CD4-positive, alpha-beta T cell treated with Interferon gamma for 1 hour (primary cell): ENCODE measurements at regions not wholly inside any gene's neighbourhood (a gene's known extent, or its start where the extent isn't known, plus 50 kb on each side); places are given as distances from the start of the nearest gene placed in this dataset.
"Not testable (repeated sequence)": the region's sequence is repeated elsewhere in the genome, so short reads cannot be mapped to it uniquely, and the experiment has no call there.

Source experiments
- DNase-seq: peaks from one replicate; pipeline ENCODE4 v3.0.0-alpha.2; 2020

DNA sequence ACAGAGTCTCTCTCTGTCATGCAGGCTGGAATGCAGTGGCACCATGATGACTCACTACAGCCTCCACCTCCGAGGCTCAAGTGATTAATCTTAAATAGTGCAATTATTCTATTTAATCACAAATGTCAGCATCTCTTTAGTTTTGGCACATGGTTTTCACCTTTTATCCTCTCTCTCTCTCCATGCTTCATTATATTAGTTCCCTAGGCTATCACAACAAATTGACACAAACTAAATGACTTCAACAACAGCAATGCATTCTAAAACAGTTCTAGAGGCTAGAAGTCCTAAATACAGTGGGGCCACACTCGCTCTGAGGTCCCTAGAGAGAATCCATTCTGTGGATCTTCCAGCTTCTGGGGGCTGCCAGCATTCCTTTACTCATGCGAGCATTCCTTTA is 178.2 kb upstream of the ZNG1F start:
- not testable (repeated sequence) for DNase-seq

DNA sequence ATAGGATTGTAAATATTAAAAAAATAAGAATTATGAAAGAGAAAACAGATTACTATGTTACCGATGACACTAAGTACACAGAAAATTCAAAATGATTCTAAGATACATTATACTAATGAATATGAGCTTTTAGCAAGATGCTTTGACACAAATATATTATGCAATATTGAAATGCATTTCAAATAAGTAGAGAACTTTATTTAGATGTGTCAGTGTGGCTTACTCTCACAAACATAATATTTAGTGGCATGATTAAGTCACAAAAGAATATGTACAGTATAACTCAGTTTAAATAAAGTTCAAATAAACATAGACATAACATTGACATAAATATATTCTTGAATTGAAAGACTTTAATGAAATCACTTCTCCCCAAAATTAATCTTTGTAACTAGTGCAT is 172.7 kb upstream of the ZNG1F start:
- DNase-seq: not testable (repeated sequence)

DNA sequence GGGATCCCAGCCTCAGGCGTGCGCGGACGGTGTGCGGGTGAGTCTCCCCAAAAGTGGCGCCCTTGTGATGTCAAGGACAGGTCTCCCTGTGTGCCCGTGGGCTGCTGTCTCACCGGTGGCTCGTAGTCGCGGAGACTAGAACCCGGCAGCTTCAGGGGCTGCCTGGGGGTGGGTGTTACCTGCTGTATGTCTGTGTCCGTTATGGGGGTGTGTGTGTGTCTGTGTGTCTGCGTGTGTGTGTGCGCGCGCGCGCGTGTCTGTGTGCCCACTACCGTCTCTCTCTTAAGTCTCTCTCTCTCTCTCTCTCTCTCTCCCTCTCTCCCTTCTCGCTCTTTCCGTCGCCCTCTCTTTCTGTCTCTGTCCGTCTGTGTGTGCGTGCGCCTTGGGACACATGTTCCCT is 170.0 kb upstream of the ZNG1F start:
- DNase-seq: peak; percentile 64

DNA sequence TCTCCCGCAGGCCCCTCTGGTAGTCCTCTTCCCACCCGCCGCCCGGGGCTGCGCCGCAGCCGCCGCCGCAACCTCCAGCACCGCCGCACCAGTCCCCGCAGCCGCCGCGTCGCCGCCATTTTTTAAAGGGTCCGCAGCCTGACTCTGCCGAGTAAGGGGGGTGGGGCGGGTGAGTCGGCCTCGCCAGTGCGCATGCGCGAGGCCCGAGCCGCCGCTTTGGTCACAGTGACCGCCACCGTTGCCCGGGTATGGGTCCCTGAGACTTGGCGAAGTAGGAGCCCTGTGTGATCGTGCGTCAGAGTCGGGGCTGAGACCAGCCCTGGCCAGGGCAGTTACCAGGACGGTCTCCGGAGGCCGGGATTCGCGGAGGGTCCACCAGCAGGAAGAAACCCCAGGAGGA is 169.6 kb upstream of the ZNG1F start:
- DNase-seq: peak; percentile 88

DNA sequence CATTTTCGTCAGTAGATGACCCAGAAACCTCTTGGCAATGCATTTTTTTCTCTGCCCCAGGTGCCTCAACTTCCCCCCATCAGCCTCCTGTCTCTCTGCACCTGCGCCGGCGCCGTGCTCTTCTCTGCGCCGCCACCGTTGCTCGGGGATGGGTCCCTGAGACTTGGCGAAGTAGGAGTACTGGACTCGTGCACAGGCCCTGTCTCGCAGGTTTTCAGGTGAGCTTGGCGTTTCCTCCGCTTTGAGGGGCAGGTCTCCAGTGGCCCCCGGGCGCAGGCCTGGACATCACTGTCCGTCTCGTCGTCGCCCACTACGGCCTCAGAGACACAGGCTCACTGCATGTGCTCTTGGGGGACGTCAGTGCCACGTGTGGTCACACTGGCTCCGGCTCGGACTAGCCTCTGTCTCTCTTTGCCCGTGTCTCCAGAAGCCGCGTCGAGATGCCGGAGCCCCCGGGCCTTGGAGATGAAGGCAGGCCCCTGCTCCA is 168.8 kb upstream of the ZNG1F start:
- DNase-seq: not testable (repeated sequence)

DNA sequence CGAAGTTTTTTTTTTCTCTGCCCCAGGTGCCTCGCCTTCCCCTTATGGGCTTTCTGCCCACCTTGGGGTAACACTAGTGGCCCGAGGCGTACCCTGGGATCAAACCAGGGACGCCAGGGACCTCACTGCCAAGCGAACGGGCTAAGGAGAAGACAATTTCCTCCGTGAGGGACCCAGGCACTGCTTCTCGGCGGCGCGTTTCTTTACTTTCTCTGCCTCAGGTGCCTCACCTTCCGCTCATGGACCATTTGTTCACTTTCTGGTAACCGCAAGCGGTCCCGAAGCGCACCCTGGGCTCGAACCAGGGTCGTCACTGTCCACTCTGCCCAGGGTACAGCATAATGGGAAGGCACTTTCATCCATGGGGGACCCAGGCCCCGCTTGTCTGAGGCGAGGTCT is 168.2 kb upstream of the ZNG1F start:
- not testable (repeated sequence) for DNase-seq

DNA sequence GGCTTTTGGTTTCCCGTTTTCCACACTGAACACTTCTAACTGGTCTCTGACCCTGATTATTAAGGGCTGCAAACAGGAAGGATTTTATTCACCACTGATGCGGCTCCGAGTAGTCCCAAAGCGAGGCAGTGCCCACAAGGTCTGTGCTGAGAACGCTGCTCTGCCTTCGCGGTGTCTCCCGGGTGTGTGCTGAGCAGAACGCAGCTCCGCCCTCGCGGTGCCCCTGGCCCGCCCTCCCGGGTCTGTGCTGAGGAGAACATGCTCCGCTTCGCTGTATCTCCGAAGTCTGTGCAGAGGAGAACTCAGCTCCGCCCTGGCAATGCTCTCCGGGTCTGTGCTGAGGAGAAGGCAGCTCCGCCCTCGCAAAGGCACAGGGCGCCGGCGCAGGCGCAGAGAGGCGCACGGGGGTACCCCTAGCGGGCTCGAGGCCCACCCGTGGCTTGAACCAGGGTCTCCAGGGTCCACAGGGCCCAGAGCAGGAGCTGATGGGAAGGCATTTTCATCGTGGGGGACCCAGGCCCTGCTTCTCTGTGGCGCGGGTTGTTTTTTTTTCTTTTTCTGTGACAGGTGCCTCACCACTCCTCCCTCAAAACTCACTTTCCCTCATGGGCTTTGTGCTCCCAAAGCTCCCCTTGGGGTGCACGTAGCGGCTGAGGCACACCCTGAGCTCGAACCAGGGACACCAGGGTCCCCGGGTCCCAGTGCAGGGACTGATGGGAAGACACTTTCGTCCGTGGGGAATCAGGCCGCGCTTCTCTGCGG is 167.7 kb upstream of the ZNG1F start:
- DNase-seq: peak; percentile 93

DNA sequence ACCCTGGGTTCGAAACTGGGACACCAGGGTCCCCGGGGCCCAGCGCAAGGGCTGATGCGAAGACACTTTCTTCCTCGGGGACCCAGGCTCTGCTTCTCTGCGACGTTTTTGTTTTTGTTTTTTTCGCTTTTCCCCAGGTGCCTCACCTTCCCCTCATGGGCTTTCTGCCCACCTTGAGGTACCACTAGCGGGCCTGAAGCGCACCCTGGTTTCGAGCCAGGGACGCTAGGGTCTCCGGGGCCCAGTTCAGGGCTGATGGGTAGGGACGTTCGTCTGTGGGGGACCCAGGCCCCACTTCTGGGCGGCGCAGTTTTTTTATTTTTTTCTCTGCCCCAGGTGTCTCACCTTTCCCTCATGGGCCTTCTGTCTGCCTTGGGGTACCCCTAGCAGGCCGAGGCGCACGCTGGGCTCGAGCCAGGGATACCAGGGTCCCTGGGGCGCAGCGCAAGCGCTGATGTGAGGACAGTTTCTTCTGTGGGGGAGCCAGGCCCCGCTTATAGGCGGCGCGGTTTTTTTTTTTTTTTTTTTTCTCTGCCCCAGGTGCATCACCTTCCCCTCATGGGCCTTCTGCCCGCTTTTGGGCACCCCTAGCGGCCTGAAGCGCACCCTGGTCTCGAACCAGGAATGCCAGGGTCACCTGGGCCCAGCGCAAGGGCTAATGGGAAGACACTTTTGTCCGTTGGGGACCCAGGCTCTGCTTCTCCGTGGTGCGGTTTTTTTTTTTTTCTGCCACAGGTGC is 166.8 kb upstream of the ZNG1F start:
- not testable (repeated sequence) for DNase-seq

DNA sequence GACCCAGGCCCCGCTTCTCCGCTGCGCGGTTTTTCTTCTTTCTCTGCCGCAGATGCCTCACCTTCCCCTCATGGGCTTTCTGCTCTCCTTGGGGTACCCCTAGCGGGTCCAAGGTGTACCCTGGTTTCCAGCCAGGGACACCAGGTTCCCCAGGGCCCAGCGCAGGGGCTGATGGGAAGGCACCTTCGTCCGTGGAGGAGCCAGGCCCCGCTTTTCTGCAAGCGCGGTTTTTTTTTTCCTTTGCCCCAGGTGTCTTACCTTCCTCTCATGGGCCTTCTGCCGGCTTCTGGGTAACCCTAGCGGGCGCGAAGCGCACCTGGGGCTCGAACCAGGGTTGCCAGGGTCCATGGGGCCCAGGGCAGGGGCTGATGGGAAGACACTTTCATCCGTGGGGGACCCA is 165.9 kb upstream of the ZNG1F start:
- peak; percentile 44 for DNase-seq

DNA sequence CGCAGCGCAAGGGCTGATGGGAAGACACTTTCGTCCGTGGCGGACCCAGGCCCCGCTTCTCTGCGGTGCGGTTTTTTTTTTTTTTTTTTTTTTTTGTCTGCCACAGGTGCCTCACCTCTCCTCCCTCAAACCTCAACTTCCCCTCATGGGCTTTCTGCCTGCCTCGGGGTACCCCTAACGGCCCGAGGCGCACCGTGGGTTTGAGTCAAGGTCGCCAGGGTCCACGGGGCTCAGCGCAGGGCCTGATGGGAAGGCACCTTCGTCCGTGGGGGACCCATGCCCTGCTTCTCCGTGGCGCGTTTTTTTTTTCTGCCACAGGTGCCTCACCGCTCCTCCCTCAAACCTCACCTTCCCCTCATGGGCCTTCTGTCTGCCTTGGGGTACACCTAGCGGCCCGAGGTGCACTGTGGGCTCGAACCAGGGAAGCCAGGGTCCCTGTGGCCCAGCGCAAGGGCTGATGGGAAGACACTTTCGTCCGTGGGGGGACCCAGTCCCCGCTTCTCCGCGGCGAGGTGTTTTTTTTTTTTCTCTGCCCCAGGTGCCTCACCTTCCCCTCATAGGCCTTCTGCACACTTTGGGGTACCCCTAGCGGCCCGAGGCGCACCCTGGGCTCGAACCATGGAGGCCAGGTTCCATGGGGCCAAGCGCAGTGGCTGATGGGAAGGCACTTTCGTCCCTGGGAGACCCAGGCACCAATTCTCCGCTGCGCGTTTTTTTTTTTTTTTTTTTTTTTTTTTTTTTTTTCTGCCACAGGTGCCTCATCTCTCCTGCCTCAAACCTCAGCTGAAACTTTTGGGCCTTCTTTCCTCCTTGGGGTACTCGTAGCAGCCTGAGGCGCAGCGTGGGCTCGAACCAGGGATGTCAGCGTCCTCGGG is 165.2 kb upstream of the ZNG1F start:
- not testable (repeated sequence) for DNase-seq

DNA sequence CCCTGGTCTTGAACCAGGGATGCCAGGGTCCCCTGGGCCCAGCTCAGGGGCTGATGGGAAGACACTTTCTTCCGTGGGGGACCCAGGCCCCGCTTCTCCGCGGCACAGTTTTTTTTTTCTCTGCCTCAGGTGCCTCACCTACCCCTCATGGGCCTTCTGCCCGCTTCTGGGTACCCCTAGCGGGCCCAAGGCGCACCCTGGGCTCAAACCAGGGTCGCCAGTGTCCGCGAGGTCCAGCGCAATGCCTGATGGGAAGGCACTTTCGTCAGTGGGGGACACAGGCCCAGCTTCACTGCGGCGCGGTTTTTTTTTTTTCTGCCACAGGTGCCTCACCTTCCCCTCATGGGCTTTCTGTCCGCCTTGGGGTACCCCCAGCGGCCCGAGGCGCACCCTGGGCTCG is 163.9 kb upstream of the ZNG1F start:
- DNase-seq: not testable (repeated sequence)

DNA sequence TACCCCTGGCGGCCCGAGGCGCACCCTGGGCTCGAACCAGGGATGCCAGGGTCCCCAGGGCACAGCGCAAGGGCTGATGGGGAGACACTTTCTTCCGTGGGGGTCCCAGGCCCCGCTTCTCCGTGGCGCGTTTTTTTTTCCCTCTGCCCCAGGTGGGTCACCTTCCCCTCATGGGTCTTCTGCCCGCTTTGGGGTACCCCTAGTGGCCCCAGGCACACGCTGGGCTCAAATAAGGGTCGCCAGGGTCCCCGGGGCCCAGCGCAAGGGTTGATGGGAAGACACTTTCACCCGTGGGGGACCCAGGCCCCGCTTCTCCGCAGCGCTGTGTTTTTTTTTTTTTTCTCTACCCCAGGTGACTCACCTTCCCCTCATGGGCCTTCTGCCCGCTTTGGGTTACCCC is 163.3 kb upstream of the ZNG1F start:
- DNase-seq: not testable (repeated sequence)

DNA sequence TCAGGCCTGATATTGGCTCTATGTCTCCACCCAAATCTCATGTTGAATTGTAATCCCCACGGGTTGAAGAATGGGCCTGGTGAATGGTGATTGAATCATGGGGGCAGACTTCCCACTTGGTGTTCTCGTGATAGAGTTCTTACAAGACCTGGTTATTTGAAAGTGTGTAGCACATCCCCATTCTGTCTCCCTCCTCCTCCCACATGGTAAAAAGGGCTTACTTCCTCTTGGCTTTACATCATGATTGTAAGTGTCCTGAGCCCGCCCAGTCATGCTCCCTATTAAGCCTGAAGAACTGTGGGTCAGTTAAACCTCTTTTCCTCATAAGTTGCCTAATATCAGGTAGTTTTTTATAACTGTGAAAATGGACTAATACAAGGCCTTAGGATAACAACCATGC is 158.8 kb upstream of the ZNG1F start:
- not testable (repeated sequence) for DNase-seq

DNA sequence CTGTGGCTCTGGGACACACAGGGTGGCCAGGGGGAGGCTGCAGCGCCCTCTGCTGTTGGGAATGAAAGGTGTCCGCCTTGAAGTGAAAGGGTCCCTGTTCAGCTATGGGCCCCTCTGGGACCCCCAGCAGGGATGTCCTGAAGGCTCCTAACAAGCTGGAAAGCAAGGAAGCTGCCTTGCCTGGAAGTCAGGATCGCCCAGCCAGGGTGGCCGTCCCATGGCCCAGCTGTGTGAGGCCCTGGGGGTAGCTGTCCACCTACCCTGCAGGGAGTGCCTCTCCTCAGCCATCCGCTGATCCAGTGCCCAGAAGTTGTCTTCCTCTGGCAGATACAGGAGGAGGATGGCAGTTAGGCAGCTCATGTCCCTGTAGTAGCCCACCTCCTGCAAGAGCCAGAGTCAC is 143.4 kb upstream of the ZNG1F start:
- DNase-seq: not testable (repeated sequence)

DNA sequence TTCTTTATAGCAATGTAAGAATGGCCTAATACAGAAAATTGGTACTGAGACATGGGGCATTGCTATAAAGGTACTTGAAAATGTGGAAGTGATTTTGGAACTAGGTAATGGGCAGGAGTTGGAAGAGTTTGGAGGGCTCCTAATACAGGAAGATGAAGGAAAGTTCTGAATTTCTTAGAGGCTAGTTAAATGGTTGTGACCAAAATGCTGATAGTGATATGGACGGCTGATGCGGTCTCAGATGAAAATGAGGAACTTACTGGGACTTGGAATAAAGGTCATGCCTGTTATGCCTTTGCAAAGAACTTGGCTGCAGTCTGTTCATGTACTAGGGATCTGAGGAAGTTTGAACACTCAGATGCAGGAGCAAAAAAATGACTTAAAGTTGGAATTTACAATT is 132.2 kb upstream of the ZNG1F start:
- DNase-seq: not testable (repeated sequence)

DNA sequence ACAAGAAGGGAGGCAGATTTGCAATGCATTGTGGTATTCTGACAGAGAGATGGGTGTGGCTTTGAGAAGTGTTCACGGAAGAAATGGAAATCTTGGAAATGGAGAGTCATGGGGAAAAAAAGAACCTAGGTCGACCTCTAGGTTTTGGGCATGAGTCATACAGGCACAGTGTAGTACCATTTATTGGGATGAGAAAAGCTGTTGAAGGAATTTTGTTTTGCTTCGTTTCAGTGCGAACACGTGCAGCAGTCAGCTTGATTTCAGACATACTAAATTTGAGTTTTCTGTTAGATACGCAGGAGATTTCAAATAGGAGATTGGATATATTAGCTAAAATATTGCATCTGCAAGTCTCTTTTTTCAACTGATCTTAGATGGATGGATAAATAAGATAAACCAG is 119.8 kb upstream of the ZNG1F start:
- not testable (repeated sequence) for DNase-seq

DNA sequence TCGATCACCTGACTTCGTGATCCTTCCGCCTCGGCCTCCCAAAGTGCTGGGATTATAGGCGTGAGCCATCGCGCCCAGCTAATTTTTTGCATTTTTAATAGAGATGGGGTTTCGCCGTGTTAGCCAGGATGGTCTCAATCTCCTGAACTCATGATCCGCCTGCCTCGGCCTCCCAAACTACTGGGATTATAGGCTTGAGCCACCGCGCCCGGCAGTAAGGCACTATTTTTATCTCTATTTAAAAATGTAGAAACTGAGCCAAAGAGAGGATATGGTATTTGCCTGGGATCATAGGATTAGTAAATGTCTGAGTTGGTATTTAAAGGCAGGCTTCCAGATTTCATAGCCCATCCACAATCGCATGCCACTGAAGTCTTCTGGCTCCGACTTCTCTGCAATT is 96.6 kb upstream of the ZNG1F start:
- DNase-seq: not testable (repeated sequence)

DNA sequence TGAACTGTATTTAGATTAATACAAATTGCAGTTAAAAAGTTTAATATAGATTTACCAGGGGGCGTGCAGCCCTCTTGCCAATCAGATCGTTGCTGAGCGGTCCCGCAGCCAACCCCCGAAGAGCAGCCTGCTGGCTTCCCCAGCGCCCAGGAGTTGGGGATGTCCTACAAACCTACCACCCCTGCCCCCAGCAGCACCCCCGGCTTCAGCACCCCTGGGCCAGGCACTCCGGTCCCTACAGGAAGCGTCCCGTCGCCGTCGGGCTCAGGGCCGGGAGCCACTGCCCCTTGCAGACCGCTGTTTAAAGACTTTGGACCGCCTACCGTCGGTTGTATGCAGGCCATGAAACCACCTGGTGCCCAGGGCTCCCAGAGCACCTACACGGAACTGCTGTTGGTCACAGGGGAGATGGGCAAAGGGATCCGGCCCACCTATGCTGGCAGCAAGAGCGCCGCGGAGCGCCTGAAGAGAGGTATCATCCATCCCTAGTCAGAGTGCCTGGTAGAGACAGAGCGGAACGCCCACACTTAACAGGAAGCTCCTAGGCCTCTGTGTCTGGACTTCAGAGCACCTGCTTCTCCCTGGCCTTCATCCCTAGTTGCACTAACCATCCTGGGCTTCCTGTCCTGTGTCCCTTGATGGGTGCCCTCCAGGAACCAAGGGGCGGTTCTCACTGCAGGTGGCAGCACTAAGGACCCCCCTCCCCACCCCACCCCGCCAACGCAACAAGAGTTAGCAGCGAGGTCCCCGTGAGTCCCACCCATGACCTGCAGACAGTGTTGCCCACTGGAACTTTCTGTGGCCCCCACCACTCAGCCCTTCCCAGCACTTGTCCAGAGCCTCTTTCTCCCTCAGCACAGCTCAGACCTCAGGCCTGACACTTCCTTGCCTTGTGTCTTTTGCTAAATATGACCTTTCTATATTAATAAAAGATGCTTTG is 91.5 kb upstream of the ZNG1F start:
- DNase-seq: not testable (repeated sequence)

DNA sequence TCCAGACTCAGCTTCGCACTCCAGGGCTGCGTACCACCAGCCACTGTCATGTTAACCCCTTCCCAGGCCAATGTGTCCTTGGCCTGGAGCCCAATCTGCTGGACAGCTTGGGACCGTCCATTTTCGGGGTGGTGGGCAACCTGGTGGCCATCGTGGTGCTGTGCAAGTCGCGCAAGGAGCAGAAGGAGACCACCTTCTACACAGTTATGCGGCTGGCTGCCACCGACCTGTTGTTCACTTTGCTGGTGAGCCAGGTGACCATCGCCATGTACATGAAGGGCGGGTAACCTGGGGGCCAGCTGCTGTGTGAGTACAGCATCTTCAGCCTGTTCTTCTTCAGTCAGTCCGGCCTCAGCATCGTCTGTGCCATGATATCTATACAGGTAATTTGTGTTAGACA is 90.3 kb upstream of the ZNG1F start:
- not testable (repeated sequence) for DNase-seq

DNA sequence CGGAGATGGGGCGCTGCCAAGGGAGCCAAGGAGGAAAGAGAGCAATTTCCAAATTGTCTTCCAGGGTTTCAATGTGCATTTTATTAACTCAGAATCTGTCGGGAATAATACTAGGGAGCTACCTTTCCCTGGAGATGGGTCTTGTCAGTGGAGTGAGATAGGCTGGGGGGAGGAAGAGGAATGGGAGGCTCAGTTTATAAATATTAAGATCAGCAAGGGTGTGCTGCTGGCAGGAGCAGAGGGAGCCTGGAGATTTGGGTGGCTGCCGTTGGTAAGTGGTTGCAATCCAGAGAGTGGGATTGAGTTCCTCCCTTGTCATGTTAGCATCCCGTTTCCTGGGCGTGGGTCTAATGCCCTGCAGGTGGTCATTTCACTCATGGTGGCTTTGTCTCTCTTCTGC is 89.9 kb upstream of the ZNG1F start:
- not testable (repeated sequence) for DNase-seq

DNA sequence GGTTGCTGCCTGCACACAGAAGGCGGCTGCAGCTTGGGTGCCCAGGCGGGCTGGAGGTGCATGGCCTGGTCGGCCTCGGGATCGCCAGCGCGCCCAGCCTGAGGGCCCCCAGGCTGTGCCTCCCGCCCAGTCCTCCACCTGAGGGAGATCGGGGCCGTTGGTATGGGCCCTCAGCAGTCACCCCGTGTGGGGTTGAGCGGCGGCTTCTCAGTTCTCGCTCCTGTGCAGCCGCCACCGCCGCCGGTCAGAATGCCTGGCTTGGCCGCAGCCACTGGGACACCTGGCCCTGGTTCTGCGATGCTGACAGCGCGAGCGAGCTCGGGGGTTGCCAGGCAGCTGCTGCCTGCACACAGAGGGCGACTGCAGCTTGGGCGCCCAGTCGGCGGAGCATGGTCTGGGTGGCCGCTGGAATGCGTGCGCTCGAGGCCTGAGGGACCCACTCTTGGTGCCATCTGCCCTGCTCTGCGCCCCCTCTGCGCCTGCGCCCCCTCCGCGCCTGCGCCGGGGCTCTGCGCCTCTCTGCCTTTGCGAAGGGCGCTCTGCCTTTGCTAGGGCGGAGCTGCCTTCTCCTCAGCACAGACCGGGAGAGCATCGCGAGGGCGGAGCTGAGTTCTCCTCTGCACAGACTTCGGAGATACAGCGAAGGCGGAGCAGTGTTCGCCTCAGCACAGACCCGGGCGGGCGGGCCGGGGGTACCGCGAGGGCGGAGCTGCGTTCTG is 84.6 kb upstream of the ZNG1F start:
- peak; percentile 85 for DNase-seq
